Cerebellar cortex (tissue), 1 donor: ENCODE measurements at regions not wholly inside any gene's neighbourhood (a gene's known extent, or its start where the extent isn't known, plus 50 kb on each side); places are given as distances from the start of the nearest gene placed in this dataset.

Experiments
- DNase-seq: peaks from one replicate; pipeline ENCODE4 v3.0.0-alpha.2; 2015; ENCODE audit warnings: low spot score

DNA sequence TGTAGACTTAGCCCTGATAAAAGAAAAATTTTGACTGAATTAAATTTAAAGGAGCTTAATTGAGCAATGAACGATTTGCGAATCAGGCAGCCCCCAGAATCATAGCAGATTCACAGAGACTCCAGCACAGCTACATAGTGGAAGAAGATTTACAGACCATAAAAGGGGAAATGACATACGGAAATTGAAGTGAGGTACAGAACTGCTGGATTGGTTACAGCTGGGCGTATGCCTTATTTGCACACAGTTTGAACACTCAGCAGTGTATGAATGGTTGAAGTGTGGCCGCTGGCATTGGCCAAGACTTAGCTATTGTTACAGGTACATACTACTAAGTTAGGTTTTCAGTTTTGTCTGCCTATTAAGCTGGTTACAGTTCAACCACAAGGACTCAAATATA, 433.5 kb upstream of the CELF2 start:
- DNase-seq, result no peak

DNA sequence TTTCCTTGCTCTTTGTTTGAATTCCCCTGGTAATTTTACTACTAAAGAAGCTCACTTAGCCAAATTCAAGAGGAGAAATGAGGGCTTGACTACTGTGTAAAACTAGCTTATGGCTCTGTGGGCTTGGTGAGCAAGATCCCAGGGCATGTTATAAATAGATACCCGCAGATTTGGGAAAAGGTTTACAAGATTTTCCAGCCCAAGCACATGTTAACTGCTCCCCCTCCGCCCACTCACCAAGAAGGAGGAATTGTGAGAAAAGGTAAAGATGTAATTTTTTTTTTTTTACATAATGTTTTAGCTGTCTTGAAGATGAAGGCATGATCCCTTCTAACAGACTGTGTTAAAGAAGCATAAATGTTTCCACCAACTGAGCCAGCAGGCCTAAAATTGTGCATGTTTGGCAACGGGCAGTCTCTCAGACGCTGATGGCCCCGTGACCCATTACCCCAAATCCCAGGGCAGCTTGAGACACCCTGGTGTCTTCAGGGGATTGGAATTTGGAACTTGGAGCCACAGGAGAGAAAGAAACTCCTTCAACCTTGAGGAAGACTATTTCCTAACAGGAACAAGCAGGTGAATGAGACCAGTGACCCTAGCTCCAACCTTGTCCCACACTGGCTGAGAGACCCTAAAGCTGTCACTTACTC, 429.8 kb upstream of the CELF2 start:
- DNase-seq, result no peak

- no peak for DNase-seq
These were observed 427.9 kb upstream of the CELF2 start for GRCh38 chr10:10589540-10590303.

- DNase-seq, result peak; percentile 7
These were observed 425.8 kb upstream of the CELF2 start for GRCh38 chr10:10591715-10592341.

DNA sequence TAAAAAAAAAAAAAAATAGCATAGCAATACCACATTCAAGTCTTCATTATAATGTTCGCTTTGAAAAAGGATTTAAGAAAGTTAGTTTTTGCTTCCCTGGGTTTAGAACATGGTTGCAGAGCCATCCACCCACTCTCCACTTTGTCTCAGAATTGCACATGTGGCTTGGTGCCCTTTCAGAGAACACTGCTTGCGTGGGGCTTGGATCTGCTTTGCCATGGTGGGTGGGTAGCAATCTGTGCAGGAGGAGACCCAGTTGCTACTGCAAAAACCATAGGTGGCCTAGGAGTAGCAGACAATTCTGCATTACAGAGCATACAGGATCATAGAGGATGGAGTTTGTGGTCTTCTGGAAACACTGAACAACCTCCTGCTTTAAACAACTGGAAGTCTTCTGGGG, 421.4 kb upstream of the CELF2 start:
- no peak for DNase-seq

- DNase-seq, result no peak
These were observed 419.4 kb upstream of the CELF2 start for GRCh38 chr10:10598297-10598696.

- DNase-seq, result no peak
These were observed 417.7 kb upstream of the CELF2 start for GRCh38 chr10:10600004-10600403.

- DNase-seq, result no peak
These were observed 412.1 kb upstream of the CELF2 start for GRCh38 chr10:10605551-10606081.

DNA sequence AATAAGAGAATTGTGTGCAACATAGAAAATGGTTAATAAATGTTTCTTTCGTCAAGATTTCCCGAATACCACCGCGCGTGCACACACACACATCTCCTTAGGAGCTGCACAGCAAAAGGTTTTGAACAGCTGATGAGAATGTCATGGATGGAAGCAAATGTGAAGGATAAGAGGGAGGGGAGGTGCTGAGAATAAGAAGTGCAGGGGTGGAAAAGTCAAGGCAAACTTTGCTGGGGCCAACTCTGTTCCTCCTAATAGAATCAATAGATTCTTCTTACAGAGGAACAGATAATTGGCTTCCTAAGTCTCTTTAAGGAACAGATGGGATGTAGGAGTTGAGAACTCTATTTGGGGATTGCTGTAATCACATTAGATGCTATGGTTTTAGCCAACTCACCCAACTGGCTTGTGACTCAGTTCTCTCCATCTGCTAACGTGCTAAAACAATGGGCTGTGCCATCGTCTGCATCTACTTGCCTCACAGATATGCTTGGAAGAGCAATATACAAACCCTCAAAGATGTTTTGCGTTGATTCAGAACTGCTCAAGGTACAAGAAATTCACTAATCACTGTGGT, 408.2 kb upstream of the CELF2 start:
- no peak for DNase-seq

DNA sequence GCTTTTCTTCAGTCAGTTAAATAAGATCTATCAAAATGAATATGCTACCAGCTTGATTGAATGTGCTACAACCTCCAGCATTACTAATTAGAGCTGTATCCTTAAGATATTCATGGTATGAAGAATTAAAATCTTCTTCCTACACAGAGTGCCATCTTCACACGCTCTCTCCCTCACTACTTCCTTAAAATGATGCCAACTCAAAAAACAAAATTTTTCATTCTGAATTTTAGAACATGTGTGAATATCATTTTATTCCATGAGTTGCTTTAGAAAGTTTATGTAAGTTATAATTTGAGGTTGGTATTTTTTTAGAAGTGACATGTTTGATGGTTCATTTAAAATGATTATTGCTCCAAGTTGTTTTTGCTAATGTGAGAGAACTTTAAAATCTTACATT, 407.5 kb upstream of the CELF2 start:
- no peak for DNase-seq

DNA sequence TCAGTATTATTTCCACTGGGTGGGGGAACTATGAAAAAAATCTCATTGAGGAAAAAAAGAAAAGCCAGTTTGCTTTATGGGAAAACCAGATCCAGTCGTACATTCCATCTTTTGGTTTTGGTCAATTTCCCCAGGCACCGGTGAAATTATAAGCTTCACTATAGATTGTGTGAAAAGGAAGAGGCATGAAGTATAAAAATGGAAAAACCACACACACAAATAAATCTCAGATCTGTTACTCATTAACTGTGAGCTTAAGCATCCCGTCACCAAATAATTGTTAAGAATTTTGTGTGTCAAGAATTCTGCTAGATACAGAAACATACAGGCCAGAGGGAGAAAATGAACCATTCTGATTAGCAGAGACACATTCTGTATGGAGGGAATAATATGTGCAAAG, 405.5 kb upstream of the CELF2 start:
- DNase-seq, result no peak

- no peak for DNase-seq
These were observed 403.9 kb upstream of the CELF2 start for GRCh38 chr10:10613656-10614244.

- no peak for DNase-seq
These were observed 400.0 kb upstream of the CELF2 start for GRCh38 chr10:10617686-10618085.

- DNase-seq, result no peak
These were observed 399.5 kb upstream of the CELF2 start for GRCh38 chr10:10618139-10618538.

GRCh38 chr10:10623958-10624566, 393.6 kb upstream of the CELF2 start:
- no peak for DNase-seq

DNA sequence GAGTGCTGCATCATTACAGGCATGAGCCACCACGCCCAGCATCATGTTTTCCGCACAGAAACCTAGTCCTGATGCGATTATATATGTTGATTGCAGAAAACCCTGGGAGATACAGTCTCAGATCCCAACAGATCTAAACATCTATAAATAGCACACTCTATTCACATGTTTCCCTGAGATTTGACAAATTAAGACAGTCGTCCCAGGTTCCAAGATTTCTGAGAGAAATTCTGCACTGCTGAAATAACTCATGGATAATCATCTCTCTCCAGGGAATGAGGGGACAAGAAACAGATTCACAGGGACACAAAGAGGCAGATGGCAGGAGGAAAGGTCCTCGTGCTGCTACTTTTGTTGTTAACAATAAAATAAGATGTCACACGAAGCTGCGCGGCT, 393.1 kb upstream of the CELF2 start:
- DNase-seq, result no peak

DNA sequence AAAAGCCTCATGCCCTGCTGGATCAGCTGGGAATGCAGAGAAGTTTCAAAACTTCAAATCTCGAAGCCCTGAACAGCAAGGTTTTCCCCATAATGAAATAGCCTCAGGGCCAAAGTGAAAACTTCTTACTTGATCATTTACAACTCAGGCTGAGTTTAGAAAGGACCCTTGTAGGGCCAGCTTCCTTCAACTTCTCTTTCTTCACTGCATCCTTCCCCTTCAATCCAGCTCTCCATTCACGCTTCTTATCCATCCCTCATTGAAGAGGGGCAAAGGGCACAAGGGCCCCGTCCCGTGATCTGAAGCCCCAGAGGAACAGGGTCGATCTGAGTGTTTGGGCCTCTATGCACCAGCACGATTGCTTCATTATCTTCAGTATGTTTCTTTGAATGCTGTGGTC, 392.2 kb upstream of the CELF2 start:
- DNase-seq, result no peak

DNA sequence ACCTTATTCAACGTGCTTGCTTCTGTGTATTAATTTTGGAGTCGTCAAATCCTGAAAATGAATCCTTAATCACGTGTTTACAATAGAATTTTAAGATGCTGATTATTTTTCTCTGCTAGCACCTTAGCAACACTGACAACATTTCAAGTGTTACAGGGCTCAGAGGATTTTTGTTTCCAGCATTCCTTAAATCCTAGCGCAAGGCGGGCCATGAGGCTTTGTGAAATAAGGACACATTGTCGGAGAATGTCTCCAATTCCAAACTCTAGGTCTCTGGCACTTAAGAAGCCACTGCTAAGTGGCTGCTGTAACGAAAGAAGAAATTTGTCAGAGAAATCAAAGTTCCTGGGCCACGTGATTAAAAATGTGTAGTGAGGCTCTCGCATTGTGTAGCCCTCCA, 390.9 kb upstream of the CELF2 start:
- no peak for DNase-seq

GRCh38 chr10:10627414-10627813, 390.3 kb upstream of the CELF2 start:
- DNase-seq, result no peak

GRCh38 chr10:10629512-10629911, 388.2 kb upstream of the CELF2 start:
- DNase-seq, result no peak

DNA sequence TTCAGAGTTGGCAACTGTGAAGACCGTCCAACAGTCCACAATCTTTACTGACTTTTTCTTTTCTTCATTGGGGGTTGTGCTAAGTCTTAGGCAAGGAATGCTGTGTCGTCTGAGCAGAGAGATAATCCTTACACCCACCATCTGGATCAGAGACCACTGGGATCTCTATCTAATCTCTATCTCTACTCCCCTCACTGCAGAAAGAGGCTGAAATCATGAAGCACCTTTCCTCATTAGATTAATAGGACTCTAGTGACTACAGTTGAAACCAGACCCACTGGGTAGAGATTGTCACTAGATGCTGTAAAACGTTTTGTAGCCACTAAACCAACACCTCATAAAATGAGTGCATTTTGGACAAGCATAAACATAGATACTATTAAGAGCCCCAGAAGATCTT, 387.4 kb upstream of the CELF2 start:
- no peak for DNase-seq

- DNase-seq, result no peak
These were observed 386.9 kb upstream of the CELF2 start for GRCh38 chr10:10630782-10631181.
